GM12878 (cell line): ENCODE measurements at regions not wholly inside any gene's neighbourhood (a gene's known extent, or its start where the extent isn't known, plus 50 kb on each side); places are given as distances from the start of the nearest gene placed in this dataset.

Source experiments
- CBX3 ChIP-seq: fragments of 200-600 bp; sonication (generic); IDR thresholded peaks from 2 replicates; pipeline ENCODE4 v1.6.1; 2016; ENCODE audit warnings: low read depth, borderline replicate concordance
- CTCF ChIP-seq, 3 experiments: IDR thresholded peaks in 2 of 3; conservative IDR thresholded peaks in 1 of 3; 2 replicates each; pipeline ENCODE4 v1.5.1; 2011; ENCODE audit warnings: low read depth in 3 of 3, low read length in 3 of 3, mild to moderate bottlenecking in 3 of 3, control low read depth in 2 of 3, moderate library complexity in 2 of 3, inconsistent platforms in 1 of 3, mixed read lengths in 1 of 3; ENCODE audit not compliant: control insufficient read depth in 2 of 3, insufficient read depth in 1 of 3; ENCODE audit errors: extremely low read depth in 1 of 3
- EZH2 ChIP-seq: IDR thresholded peaks from 2 replicates; pipeline ENCODE4 v1.6.1; 2012; ENCODE audit warnings: low read depth, mild to moderate bottlenecking, control low read depth, inconsistent platforms, low read length, borderline replicate concordance; ENCODE audit not compliant: control insufficient read depth
- FOXM1 ChIP-seq: IDR thresholded peaks from 2 replicates; pipeline ENCODE4 v1.6.1; 2012; ENCODE audit warnings: low read depth, mild to moderate bottlenecking, inconsistent platforms, low read length, moderate library complexity
- HDGF ChIP-seq: fragments of 450-650 bp; IDR thresholded peaks from 2 replicates; pipeline ENCODE4 v1.6.1; 2016; ENCODE audit warnings: antibody characterized with exemption
- JUNB ChIP-seq: IDR thresholded peaks from 2 replicates; pipeline ENCODE4 v1.6.1; 2016; ENCODE audit warnings: antibody characterized with exemption, mild to moderate bottlenecking
- MTA3 ChIP-seq: IDR thresholded peaks from 2 replicates; pipeline ENCODE4 v1.6.1; 2012; ENCODE audit warnings: low read length, inconsistent platforms, borderline replicate concordance
- POLR2AphosphoS5 ChIP-seq: IDR thresholded peaks from 2 replicates; pipeline ENCODE4 v1.6.1; 2011; ENCODE audit warnings: mild to moderate bottlenecking, low read length, inconsistent platforms
- REST ChIP-seq: IDR thresholded peaks from 2 replicates; pipeline ENCODE4 v1.6.1; 2012; ENCODE audit warnings: mild to moderate bottlenecking, low read depth, low read length
- RUNX3 ChIP-seq: IDR thresholded peaks from 2 replicates; pipeline ENCODE4 v1.6.1; 2012; ENCODE audit warnings: low read length, inconsistent platforms

- TF ChIP-seq EZH2, result no peak
- no peak for TF ChIP-seq JUNB
- no peak for TF ChIP-seq HDGF
- no peak for TF ChIP-seq MTA3
- no peak for TF ChIP-seq REST
- TF ChIP-seq CBX3, result no peak
- no peak for TF ChIP-seq FOXM1
- TF ChIP-seq POLR2AphosphoS5, result no peak
- TF ChIP-seq CTCF (IDR thresholded peaks at IDR 0.05 in 2 of 3, conservative IDR thresholded peaks at IDR 0.05 in 1 of 3; ENCODE audit: control insufficient read depth in 2 of 3, extremely low read depth in 1 of 3, insufficient read depth in 1 of 3, low read depth in 3 of 3, low read length in 3 of 3), result no peak
- no peak for TF ChIP-seq RUNX3
Measured at GRCh38 chr4:165788686-165789463, 84.2 kb upstream of the TLL1 start.
